Motor neuron (in vitro differentiated cells): ENCODE measurements at regions not wholly inside any gene's neighbourhood (a gene's known extent, or its start where the extent isn't known, plus 50 kb on each side); places are given as distances from the start of the nearest gene placed in this dataset.
"Not testable (repeated sequence)": the region's sequence is repeated elsewhere in the genome, so short reads cannot be mapped to it uniquely, and the experiment has no call there.

ENCODE experiments used
- ATAC-seq, 8 experiments: fragments of 200-7000 bp; cut with Tn5 transposase; replicated peaks in 6 of 8; 2 replicates each; pipeline ENCODE4 v1.8.0; 2021; ENCODE audit warnings: mild to moderate bottlenecking in 8 of 8, moderate library complexity in 8 of 8
- H3K27ac ChIP-seq, 2 donors: fragments of 250-450 bp; sonication (Bioruptor Pico); 2 replicates each; pipeline ENCODE4 v1.9.0; 2021; ENCODE audit warnings: antibody characterized with exemption in 2 of 2, mild to moderate bottlenecking in 2 of 2, moderate library complexity in 1 of 2
- H3K4me1 ChIP-seq, 2 donors: fragments of 250-450 bp; sonication (Bioruptor Pico); replicated peaks in 1 of 2; 2 replicates each; pipeline ENCODE4 v1.6.1; 2021; ENCODE audit warnings: antibody characterized with exemption in 2 of 2, mild to moderate bottlenecking in 2 of 2, moderate library complexity in 1 of 2
- H3K4me3 ChIP-seq, 5 donors: fragments of 250-450 bp; sonication (Bioruptor Pico); 2 replicates each; pipeline ENCODE4 v1.9.0; 2021; ENCODE audit warnings: antibody characterized with exemption in 5 of 5, mild to moderate bottlenecking in 5 of 5, moderate library complexity in 4 of 5
- WGBS, 10 experiments: fragments of 450-650 bp; shearing (Covaris generic); methylation state at CpG; one replicate each; pipeline ENCODE4 v1.0.0; 2022; 5-methylcytosine and 5-hydroxymethylcytosine counted together
- in situ Hi-C, 9 experiments: fragments of 400-800 bp; cut with MboI; loops; one replicate each; pipeline ENCODE4 v1.15.0; 2021; ENCODE audit warnings: low sequenced_read_pairs in 9 of 9, low pct_unique_long_range_greater_than_20kb in 2 of 9; ENCODE audit not compliant: unreplicated experiment in 9 of 9

- Histone ChIP-seq H3K4me3 (no peak overlapping the region), H3K27ac (no peak overlapping the region), H3K4me1 (no peaks in the 10 kb centered on the region)
- in situ Hi-C loops, result no loop called here
- WGBS, 10 experiments, result 14 to 100% (median 60%) methylated on average over 1 to 2 of the region's 2 CpGs; no CpG with 5 or more reads in 4 of the 10 experiments
- no peak for ATAC-seq
Measured at GRCh38 chr9:74391816-74392215, 105.3 kb upstream of the RORB start.

- no peaks in the 10 kb centered on the region for H3K4me1 ChIP-seq
- H3K4me3 ChIP-seq, result no peak overlapping the region
- H3K27ac ChIP-seq, result no peak overlapping the region
- in situ Hi-C loops, result no loop called here
- no peak for ATAC-seq
Measured at GRCh38 chr9:74403581-74403980, 93.6 kb upstream of the RORB start.

- H3K4me1 ChIP-seq, result no peaks in the 10 kb centered on the region
- no peak overlapping the region for H3K27ac ChIP-seq
- ATAC-seq, result no peak
- in situ Hi-C loops, result no loop called here
- 0 to 94% (median 70%) methylated on average over 2 of the region's 2 CpGs for WGBS, 10 experiments
- no peak overlapping the region for H3K4me3 ChIP-seq
Measured at GRCh38 chr9:74404620-74405019, 92.5 kb upstream of the RORB start.

GRCh38 chr9:74407166-74407565 is 90.0 kb upstream of the RORB start:
- no peak overlapping the region for H3K27ac ChIP-seq
- 0 to 100% (median 83%) methylated on average over 2 to 3 of the region's 3 CpGs for WGBS, 10 experiments
- no peak overlapping the region for H3K4me3 ChIP-seq
- H3K4me1 ChIP-seq, result no peaks in the 10 kb centered on the region
- ATAC-seq, result no peak
- in situ Hi-C loops, result no loop called here

GRCh38 chr9:74412236-74412979 is 84.7 kb upstream of the RORB start:
- in situ Hi-C loops, result no loop called here
- Histone ChIP-seq H3K4me3 (no peak overlapping the region), H3K27ac (no peak overlapping the region), H3K4me1 (peaks cover 12% of the 10 kb centered on the region in 2 donors)
- ATAC-seq, result no peak
- 13 to 100% (median 89%) methylated on average over 1 to 3 of the region's 3 CpGs; no CpG with 5 or more reads in 2 of the 10 experiments for WGBS, 10 experiments

- Histone ChIP-seq H3K4me1 (peaks cover 12% of the 10 kb centered on the region in 2 donors), H3K27ac (peak overlapping the region in 1 of 2 donors; percentile 22), H3K4me3 (no peak overlapping the region)
- no peak for ATAC-seq
- in situ Hi-C loops, result no loop called here
- WGBS, 10 experiments, result 0 to 100% (median 60%) methylated on average over 1 of the region's 1 CpG; no CpG with 5 or more reads in 2 of the 10 experiments
Measured at GRCh38 chr9:74413876-74414275, 83.3 kb upstream of the RORB start.

- in situ Hi-C loops, result no loop called here
- ATAC-seq, result no peak
- 0 to 70% (median 39%) methylated on average over 1 of the region's 1 CpG; no CpG with 5 or more reads in 2 of the 10 experiments for WGBS, 10 experiments
Measured at GRCh38 chr9:74414325-74414724, 82.8 kb upstream of the RORB start.

GRCh38 chr9:74415995-74416394 is 81.1 kb upstream of the RORB start:
- no peak overlapping the region for H3K27ac ChIP-seq
- no peak for ATAC-seq
- in situ Hi-C loops, result no loop called here
- H3K4me3 ChIP-seq, result no peak overlapping the region
- peaks cover 12% of the 10 kb centered on the region in 2 donors for H3K4me1 ChIP-seq

More at GRCh38 chr9:74414325-74414724, 82.8 kb upstream of the RORB start:
- Histone ChIP-seq H3K4me3 (no peak overlapping the region), H3K27ac (no peak overlapping the region), H3K4me1 (peaks cover 12% of the 10 kb centered on the region in 2 donors)

- in situ Hi-C loops, H3K4me3 ChIP-seq, ATAC-seq, H3K27ac ChIP-seq, H3K4me1 ChIP-seq: not testable (repeated sequence)
- 90% methylated on average over 3 of the region's 16 CpGs; no CpG with 5 or more reads in 9 of the 10 experiments for WGBS, 10 experiments
Measured at GRCh38 chr9:74424488-74424887, 72.6 kb upstream of the RORB start.

- in situ Hi-C loops, result no loop called here
- H3K4me3 ChIP-seq, result no peak overlapping the region
- H3K27ac ChIP-seq, result no peak overlapping the region
- ATAC-seq, result no peak
- 14 to 100% (median 81%) methylated on average over 1 of the region's 1 CpG; no CpG with 5 or more reads in 2 of the 10 experiments for WGBS, 10 experiments
- H3K4me1 ChIP-seq, result no peaks in the 10 kb centered on the region
Measured at GRCh38 chr9:74431467-74431866, 65.7 kb upstream of the RORB start.

GRCh38 chr9:74443036-74443750 is 53.9 kb upstream of the RORB start:
- in situ Hi-C loops, result no loop called here
- Histone ChIP-seq H3K27ac (no peak overlapping the region), H3K4me1 (no peaks in the 10 kb centered on the region), H3K4me3 (no peak overlapping the region)
- ATAC-seq, result peak in 1 of 8 experiments; percentile 52
- WGBS, 10 experiments, result 0 to 92% (median 48%) methylated on average over 1 to 2 of the region's 2 CpGs; no CpG with 5 or more reads in 2 of the 10 experiments

- no peak overlapping the region for H3K4me3 ChIP-seq
- ATAC-seq, result peak in 2 of 8 experiments; percentile 15 to 61
- 0 to 99% (median 81%) methylated on average over 1 to 6 of the region's 6 CpGs; no CpG with 5 or more reads in 2 of the 10 experiments for WGBS, 10 experiments
- no peak overlapping the region for H3K27ac ChIP-seq
- in situ Hi-C loops, result no loop called here
- no peaks in the 10 kb centered on the region for H3K4me1 ChIP-seq
Measured at GRCh38 chr9:74444369-74444768, 52.8 kb upstream of the RORB start.
